Stimulated activated CD4-positive, alpha-beta T cell treated with anti-CD3 and anti-CD28 coated beads, Interleukin-4, amount 100 ng/mL, for 48 hours (primary cell): ENCODE measurements at regions not wholly inside any gene's neighbourhood (a gene's known extent, or its start where the extent isn't known, plus 50 kb on each side); places are given as distances from the start of the nearest gene placed in this dataset.

ENCODE experiments used
- DNase-seq, 2 donors: peaks; one replicate each; pipeline ENCODE4 v3.0.0-alpha.2; 2020; ENCODE audit warnings: low read depth in 2 of 2

GRCh38 chr22:47247579-47248240 is 485.3 kb downstream of the TBC1D22A start:
- DNase-seq: no peak

- no peak for DNase-seq
These were observed 483.3 kb downstream of the TBC1D22A start for GRCh38 chr22:47245786-47246185.

DNA sequence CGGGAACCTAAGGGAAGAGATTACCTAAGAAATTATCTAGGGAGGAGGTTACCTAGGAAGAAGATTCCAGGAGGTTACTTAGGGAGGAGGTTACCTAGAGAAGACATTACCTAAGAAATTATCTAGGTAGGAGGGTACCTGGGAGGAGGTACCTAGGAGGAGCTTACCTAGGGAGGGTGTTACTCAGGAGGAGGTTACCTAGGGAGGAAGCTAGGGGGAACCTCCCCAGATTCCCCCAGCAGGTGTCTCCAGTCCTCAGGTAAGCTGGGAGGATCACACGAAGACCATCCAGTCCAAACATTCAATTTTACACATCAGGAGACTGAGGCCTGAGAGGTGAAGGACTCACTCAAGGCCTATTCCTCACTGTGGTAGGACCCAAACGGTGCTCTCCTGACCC is 482.8 kb downstream of the TBC1D22A start:
- no peak for DNase-seq

DNA sequence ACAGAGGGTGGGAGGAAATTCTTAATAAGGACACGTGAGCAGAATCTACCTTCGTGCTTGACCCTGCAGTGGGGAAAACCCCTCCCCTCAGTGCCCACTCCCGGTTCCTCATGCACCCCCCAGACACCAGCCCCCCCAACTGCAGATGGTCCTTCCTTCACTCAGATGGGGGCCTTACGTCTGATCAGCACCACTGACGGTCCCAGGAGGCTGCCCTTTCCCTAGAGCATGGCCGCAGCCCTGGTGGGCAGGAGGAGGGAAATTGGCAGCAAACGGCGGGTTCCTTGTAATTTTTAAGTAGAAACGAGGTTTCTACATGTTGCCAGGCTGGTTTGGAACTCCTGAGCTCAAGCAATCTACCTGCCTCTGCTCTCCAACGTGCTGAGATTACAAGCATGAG is 477.7 kb downstream of the TBC1D22A start:
- DNase-seq: no peak

- no peak for DNase-seq
These were observed 477.0 kb downstream of the TBC1D22A start for GRCh38 chr22:47239474-47239860.

GRCh38 chr22:47238690-47239473 is 476.4 kb downstream of the TBC1D22A start:
- DNase-seq: no peak

GRCh38 chr22:47237890-47238480 is 475.5 kb downstream of the TBC1D22A start:
- no peak for DNase-seq

- DNase-seq: no peak
These were observed 474.3 kb downstream of the TBC1D22A start for GRCh38 chr22:47236718-47237117.

DNA sequence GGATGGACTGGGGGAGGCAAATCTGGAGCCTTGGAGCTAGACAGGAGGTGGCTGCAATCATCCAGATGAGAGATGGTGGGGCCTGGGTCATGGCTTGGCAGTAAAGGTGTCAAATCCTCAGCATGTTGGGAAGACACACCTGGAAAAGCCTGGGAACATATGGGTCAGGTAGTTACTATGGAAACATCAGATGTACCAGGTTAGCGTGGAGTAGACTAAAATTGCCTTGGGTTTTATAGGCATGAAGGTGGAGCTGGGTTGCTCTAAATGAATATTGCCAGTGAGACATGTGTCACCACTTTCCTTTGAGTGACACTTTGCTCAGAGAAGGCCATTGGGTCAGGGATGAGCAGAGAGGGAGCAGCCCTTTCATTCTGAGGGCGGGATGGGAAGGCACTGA is 473.7 kb downstream of the TBC1D22A start:
- no peak for DNase-seq

GRCh38 chr22:47233316-47234243 is 471.1 kb downstream of the TBC1D22A start:
- DNase-seq: no peak

GRCh38 chr22:47232753-47233152 is 470.3 kb downstream of the TBC1D22A start:
- no peak for DNase-seq

GRCh38 chr22:47232197-47232596 is 469.7 kb downstream of the TBC1D22A start:
- DNase-seq: no peak

- DNase-seq: no peak
These were observed 469.3 kb downstream of the TBC1D22A start for GRCh38 chr22:47231759-47232158.

DNA sequence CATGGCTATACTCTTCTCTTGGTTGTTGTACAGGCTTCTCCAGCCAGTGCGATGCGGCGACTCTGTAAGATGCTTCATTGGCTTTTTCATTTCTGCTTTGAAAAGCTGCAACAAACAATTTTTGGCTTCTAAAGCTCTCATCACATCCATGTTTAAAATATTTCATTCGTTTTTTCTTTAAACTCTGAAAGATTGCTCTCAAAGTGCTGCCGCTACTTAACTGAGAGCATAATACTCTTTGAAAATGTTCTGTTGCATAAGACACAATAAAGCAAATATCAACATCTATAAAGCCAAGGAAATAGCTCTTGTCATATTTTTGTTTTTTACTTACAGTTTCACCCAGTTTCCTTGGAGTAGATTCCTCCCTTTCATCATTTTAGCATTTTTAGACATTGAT is 468.3 kb downstream of the TBC1D22A start:
- DNase-seq: no peak

GRCh38 chr22:47230251-47230650 is 467.8 kb downstream of the TBC1D22A start:
- DNase-seq: no peak

- no peak for DNase-seq
These were observed 466.3 kb downstream of the TBC1D22A start for GRCh38 chr22:47228767-47229166.

DNA sequence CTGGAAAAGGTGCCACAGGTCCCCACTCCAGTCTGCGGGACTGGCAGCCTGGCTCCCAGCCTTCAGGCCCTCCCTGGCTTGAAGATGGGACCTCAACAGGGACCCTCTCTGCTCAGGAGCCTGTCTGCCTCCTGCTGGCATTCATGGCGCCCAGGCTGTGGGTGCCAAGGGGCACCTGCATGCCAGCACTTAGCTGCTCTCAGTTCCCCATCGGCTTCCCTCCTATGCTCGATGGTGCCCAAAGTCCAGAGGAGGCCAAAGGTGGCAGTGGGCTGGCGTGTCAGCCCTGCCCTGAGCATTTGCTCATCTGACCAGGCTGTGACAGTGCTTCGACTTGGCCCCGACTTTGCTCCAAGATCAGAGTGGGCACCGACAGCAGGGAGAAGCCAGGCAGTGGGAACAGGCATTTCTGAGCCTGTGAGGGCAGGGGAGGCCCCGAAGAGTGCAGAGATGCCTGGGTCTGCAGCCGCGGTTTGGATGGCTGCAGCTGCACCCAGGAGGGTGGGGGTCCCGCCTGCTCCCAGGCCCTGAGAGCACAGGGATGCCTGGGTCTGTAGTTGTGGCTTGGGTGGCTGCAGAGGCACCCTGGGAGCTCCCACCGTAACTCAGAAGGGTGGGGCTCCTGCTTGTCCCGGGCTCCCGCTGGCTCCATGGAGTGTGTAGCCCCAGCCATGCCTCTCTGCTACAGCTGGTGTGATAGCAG is 463.6 kb downstream of the TBC1D22A start:
- DNase-seq: no peak

- no peak for DNase-seq
These were observed 462.9 kb downstream of the TBC1D22A start for GRCh38 chr22:47225080-47225930.
